Transverse colon (tissue), 3 donors: ENCODE measurements at regions not wholly inside any gene's neighbourhood (a gene's known extent, or its start where the extent isn't known, plus 50 kb on each side); places are given as distances from the start of the nearest gene placed in this dataset.

Experiments used
- CTCF ChIP-seq, 5 experiments: fragments of 200-600 bp in 3 of 5; fragments of 450-650 bp in 2 of 5; sonication (generic) in 3 of 5; IDR thresholded peaks; 1 replicate in 2 of 5; 2 replicates in 3 of 5; pipeline ENCODE4 v1.5.1; 2016 to 2017; ENCODE audit warnings: antibody characterized with exemption in 5 of 5, inconsistent platforms in 3 of 5, mild to moderate bottlenecking in 2 of 5, moderate library complexity in 1 of 5
- POLR2A ChIP-seq: fragments of 450-650 bp; IDR thresholded peaks from one replicate; pipeline ENCODE4 v1.6.1; 2016; ENCODE audit warnings: antibody characterized with exemption, mild to moderate bottlenecking, moderate library complexity

GRCh38 chr11:122261546-122261945 lies 145.5 kb upstream of the BLID start:
- TF ChIP-seq POLR2A (no peak), CTCF (IDR thresholded peaks at IDR 0.05) (no peak)
